ENCODE measurements at regions not wholly inside any gene's neighbourhood (a gene's known extent, or its start where the extent isn't known, plus 50 kb on each side); places are given as distances from the start of the nearest gene placed in this dataset.

GRCh38 chr2:42949125-42949524 is 156.7 kb upstream of the HAAO start:
- no peak for TF ChIP-seq CTCF (IDR thresholded peaks at IDR 0.05)
- no peak for TF ChIP-seq POLR2A (IDR thresholded peaks at IDR 0.05)
- TF ChIP-seq POLR2AphosphoS5 (IDR thresholded peaks at IDR 0.05): no peak
- no peak for TF ChIP-seq EP300 (IDR thresholded peaks at IDR 0.05; ENCODE audit: low read depth)

All from transverse colon (tissue), 4 donors.